HEK293T (cell line): ENCODE measurements at regions not wholly inside any gene's neighbourhood (a gene's known extent, or its start where the extent isn't known, plus 50 kb on each side); places are given as distances from the start of the nearest gene placed in this dataset.
"Not testable (repeated sequence)": the region's sequence is repeated elsewhere in the genome, so short reads cannot be mapped to it uniquely, and the experiment has no call there.

Source experiments
- CTCF ChIA-PET: fragments of 350-600 bp; formaldehyde crosslinking; extraction: SDS; loops from one replicate; lab custom pipeline; 2021; ENCODE audit warnings: antibody characterized with exemption, inconsistent platforms; lab: Yijun Ruan, JAX
- POLR2A ChIA-PET: fragments of 350-600 bp; formaldehyde crosslinking; extraction: SDS; loops from one replicate; lab custom pipeline; 2020; ENCODE audit warnings: antibody characterized with exemption, inconsistent platforms; lab: Yijun Ruan, JAX
- DNase-seq: peaks from one replicate; pipeline ENCODE4 v3.0.0; 2012; ENCODE audit warnings: mixed read lengths; ENCODE audit errors: extremely low spot score
- ARNT ChIP-seq: fragments of 450-650 bp; IDR thresholded peaks from 2 replicates; pipeline ENCODE4 v1.6.1; 2017; ENCODE audit warnings: mild to moderate bottlenecking
- BHLHE40 ChIP-seq: fragments of 450-650 bp; IDR thresholded peaks from 2 replicates; pipeline ENCODE4 v1.6.1; 2016; ENCODE audit warnings: mild to moderate bottlenecking, moderate library complexity, borderline replicate concordance
- CTBP1 ChIP-seq: fragments of 450-650 bp; IDR thresholded peaks from 2 replicates; pipeline ENCODE4 v1.6.1; 2016; ENCODE audit warnings: borderline replicate concordance
- ELF4 ChIP-seq: fragments of 450-650 bp; IDR thresholded peaks from 2 replicates; pipeline ENCODE4 v1.6.1; 2017; ENCODE audit warnings: antibody characterized with exemption
- FOXA1 ChIP-seq: fragments of 450-650 bp; IDR thresholded peaks from 2 replicates; pipeline ENCODE4 v1.6.1; 2016; ENCODE audit warnings: mild to moderate bottlenecking
- FOXK2 ChIP-seq: fragments of 450-650 bp; IDR thresholded peaks from 2 replicates; pipeline ENCODE4 v1.6.1; 2016; ENCODE audit warnings: mild to moderate bottlenecking
- FOXM1 ChIP-seq: fragments of 450-650 bp; IDR thresholded peaks from 2 replicates; pipeline ENCODE4 v1.6.1; 2017; ENCODE audit warnings: mild to moderate bottlenecking, borderline replicate concordance
- HDGF ChIP-seq: fragments of 450-650 bp; IDR thresholded peaks from 2 replicates; pipeline ENCODE4 v1.6.1; 2017; ENCODE audit warnings: antibody characterized with exemption, borderline replicate concordance
- L3MBTL2 ChIP-seq: fragments of 450-650 bp; conservative IDR thresholded peaks from 2 replicates; pipeline ENCODE4 v1.6.1; 2016; ENCODE audit warnings: mild to moderate bottlenecking
- LEF1 ChIP-seq: fragments of 450-650 bp; IDR thresholded peaks from 2 replicates; pipeline ENCODE4 v1.6.1; 2017; ENCODE audit warnings: mild to moderate bottlenecking, borderline replicate concordance
- NFRKB ChIP-seq: fragments of 450-650 bp; IDR thresholded peaks from 2 replicates; pipeline ENCODE4 v1.6.1; 2016; ENCODE audit warnings: mild to moderate bottlenecking, moderate library complexity
- PKNOX1 ChIP-seq: fragments of 450-650 bp; IDR thresholded peaks from 2 replicates; pipeline ENCODE4 v1.6.1; 2016
- SP1 ChIP-seq: fragments of 450-650 bp; IDR thresholded peaks from 2 replicates; pipeline ENCODE4 v1.6.1; 2017
- SUZ12 ChIP-seq: fragments of 450-650 bp; IDR thresholded peaks from 2 replicates; pipeline ENCODE4 v1.6.1; 2016; ENCODE audit warnings: mild to moderate bottlenecking
- TARDBP ChIP-seq: fragments of 450-650 bp; IDR thresholded peaks from 2 replicates; pipeline ENCODE4 v1.6.1; 2016
- ZNF384 ChIP-seq: fragments of 450-650 bp; IDR thresholded peaks from 2 replicates; pipeline ENCODE4 v1.6.1; 2016

- no peak for TF ChIP-seq PKNOX1
- TF ChIP-seq LEF1, result no peak
- TF ChIP-seq ARNT, result no peak
- TF ChIP-seq SP1, result no peak
- no peak for TF ChIP-seq FOXM1
- TF ChIP-seq CTBP1, result no peak
- TF ChIP-seq BHLHE40, result no peak
- TF ChIP-seq NFRKB, result no peak
- TF ChIP-seq ZNF384, result no peak
- TF ChIP-seq ELF4, result no peak
- no peak for TF ChIP-seq FOXK2
- ChIA-PET CTCF (no interaction called here), POLR2A (no interaction called here)
- no peak for DNase-seq
These were observed 459.0 kb upstream of the NR3C2 start for GRCh38 chr4:148901075-148901705.

DNA sequence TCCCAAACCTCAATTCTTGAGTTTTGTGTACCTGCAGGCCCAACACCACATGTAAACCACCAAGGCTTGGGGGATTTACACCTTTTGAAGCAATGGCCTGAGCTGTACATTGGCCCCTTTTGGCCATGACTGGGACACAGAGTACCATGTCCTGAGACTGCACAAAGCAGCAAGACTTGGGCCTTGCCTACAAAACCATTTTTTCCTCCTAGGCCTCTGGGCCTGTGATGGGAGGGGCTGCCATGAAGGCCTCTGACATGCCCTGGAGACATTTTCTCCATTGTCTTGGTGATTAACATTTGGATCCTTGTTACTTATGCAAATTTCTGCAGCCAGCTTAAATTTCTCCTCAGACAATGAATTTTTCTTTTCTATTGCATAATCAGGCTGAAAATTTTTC lies 455.9 kb upstream of the NR3C2 start:
- DNase-seq, POLR2A ChIA-PET, CTCF ChIA-PET: not testable (repeated sequence)

DNA sequence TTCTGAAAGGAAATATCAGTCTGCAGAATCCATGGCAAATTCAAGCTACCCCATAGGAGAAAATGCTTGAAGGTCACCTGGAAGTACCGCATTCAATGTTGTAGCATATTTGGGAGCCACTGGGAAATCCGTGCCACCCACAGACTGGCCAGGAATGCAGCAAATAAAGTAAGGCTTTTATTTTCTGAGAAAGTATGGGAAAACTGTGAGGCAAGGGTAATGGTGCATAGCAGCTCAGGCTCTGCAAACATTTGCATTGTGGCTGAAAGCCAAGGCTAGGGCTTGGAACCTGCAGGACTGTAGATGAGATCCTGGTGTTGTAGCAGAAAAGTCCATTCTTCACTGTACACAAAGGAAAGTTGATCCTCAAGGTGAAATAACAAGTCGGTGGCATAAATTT lies 450.9 kb upstream of the NR3C2 start:
- ChIA-PET POLR2A (no interaction called here), CTCF (no interaction called here)
- DNase-seq, result no peak
- TF ChIP-seq TARDBP, result no peak
- no peak for TF ChIP-seq BHLHE40
- TF ChIP-seq SUZ12, result no peak
- TF ChIP-seq SP1, result no peak
- no peak for TF ChIP-seq ELF4
- no peak for TF ChIP-seq L3MBTL2
- TF ChIP-seq FOXA1, result no peak
- TF ChIP-seq NFRKB, result no peak
- no peak for TF ChIP-seq ZNF384
- TF ChIP-seq CTBP1, result no peak
- no peak for TF ChIP-seq LEF1
- TF ChIP-seq PKNOX1, result no peak
- no peak for TF ChIP-seq ARNT
- TF ChIP-seq FOXM1, result no peak
- TF ChIP-seq HDGF, result no peak

- DNase-seq, result no peak
- CTCF ChIA-PET, result interaction anchor here (0.7 kb wide), 1 partner anchor 23 kb away, joined by 3 read pairs; no protein-coding TSS in a partner anchor
- POLR2A ChIA-PET, result no interaction called here
- no peak for TF ChIP-seq FOXK2
- TF ChIP-seq TARDBP, result no peak
- TF ChIP-seq BHLHE40, result no peak
- TF ChIP-seq SUZ12, result no peak
- no peak for TF ChIP-seq ZNF384
These were observed 441.7 kb upstream of the NR3C2 start for GRCh38 chr4:148883891-148884290.

DNA sequence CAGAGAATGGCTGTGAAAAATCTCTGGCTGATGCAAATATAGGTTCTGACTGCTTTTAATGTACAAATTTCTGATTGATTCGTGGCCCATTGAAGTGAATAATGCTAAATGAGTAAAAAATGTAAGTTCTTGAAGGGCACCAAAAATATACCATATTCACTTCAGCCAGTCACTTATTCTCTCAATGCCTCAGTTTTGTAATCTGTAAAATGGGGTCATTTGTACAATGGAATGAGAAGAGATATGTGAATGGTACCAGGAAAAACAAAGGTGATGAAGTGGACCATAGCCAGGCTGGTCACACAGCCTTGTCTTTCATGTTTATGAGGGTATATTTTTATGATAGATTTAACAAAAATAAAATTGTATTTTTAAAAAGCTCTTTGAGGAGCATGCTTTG lies 441.2 kb upstream of the NR3C2 start:
- ChIA-PET CTCF (interaction anchor here (0.7 kb wide), 1 partner anchor 24 kb away, joined by 3 read pairs; no protein-coding TSS in a partner anchor), POLR2A (no interaction called here)
- no peak for DNase-seq
- TF ChIP-seq ELF4 (no peak), BHLHE40 (no peak), ARNT (no peak), PKNOX1 (no peak), SP1 (no peak), NFRKB (no peak), TARDBP (no peak), FOXM1 (no peak), ZNF384 (no peak), SUZ12 (no peak), HDGF (no peak), L3MBTL2 (no peak)

DNA sequence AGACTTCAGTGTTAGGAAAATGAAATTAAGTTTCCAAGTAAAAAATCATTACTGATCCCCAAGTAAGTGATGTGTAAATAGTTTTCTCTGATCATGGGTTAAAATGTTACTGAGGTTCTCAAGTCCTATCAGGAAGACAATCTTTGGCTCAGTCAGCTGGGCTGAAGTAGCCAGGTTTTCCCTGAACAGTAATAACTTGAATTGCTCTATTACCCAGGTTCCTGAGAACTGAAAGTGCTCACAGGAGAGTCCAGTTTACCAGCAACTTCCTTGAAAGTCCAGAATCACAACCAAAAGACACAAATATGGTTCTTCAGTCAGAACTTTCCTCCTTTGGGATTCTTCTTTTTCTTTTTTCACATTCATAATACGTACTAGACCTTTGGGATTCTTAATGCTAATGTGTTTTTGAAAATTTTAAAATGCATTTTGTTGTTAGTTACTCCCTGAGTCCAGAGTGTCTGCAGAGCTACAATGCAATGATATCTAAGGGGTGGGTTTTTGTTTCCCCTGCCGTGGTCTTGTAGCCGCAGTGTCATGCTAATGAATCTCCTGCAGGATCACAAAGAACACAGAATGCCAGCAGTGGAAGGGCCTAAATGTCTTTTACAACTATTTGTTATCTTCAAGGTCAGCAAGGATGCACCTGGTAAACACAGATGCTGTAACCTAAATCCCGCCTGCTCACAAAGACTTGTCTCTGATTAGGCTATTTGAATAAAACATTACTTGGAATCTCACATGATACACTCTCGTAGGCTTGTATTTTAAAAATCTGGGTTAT lies 439.8 kb upstream of the NR3C2 start:
- DNase-seq, result no peak
- CTCF ChIA-PET, result no interaction called here
- POLR2A ChIA-PET, result no interaction called here
- TF ChIP-seq PKNOX1, result no peak
- no peak for TF ChIP-seq FOXA1
- no peak for TF ChIP-seq FOXM1
- TF ChIP-seq BHLHE40, result no peak
- no peak for TF ChIP-seq NFRKB
- TF ChIP-seq TARDBP, result no peak
- no peak for TF ChIP-seq HDGF
- no peak for TF ChIP-seq ELF4
- TF ChIP-seq L3MBTL2, result no peak
- TF ChIP-seq ZNF384, result no peak
- TF ChIP-seq SP1, result no peak
- no peak for TF ChIP-seq ARNT
- no peak for TF ChIP-seq LEF1
- TF ChIP-seq FOXK2, result no peak
